ENCODE measurements at regions not wholly inside any gene's neighbourhood (a gene's known extent, or its start where the extent isn't known, plus 50 kb on each side); places are given as distances from the start of the nearest gene placed in this dataset.

- Histone ChIP-seq H3K4me1 (ENCODE audit: control insufficient read depth, insufficient read depth, low read length) (no peaks in the 10 kb centered on the region), H3K9me3 (replicated peaks; ENCODE audit: control insufficient read depth, low read depth, low read length) (no peaks in the 10 kb centered on the region), H3K36me3 (ENCODE audit: control insufficient read depth, insufficient read depth, low read length) (no peaks in the 10 kb centered on the region), H3K27me3 (ENCODE audit: control insufficient read depth, insufficient read depth, low read length) (no peaks in the 10 kb centered on the region), H3K4me3 (ENCODE audit: low read length) (no peak overlapping the region), H3K27ac (ENCODE audit: low read length) (no peak overlapping the region)
- WGBS (ENCODE audit: insufficient coverage): 100% methylated on average over 1 of the region's 3 CpGs
- no peak for DNase-seq
Measured at GRCh38 chr1:110816945-110817344, 56.0 kb upstream of the CD53 start.

GRCh38 chr1:110811529-110811928 lies 61.4 kb upstream of the CD53 start:
- H3K36me3 ChIP-seq (ENCODE audit: control insufficient read depth, insufficient read depth, low read length): no peaks in the 10 kb centered on the region
- DNase-seq: no peak
- H3K27ac ChIP-seq (ENCODE audit: low read length): no peak overlapping the region
- no peaks in the 10 kb centered on the region for H3K4me1 ChIP-seq (ENCODE audit: control insufficient read depth, insufficient read depth, low read length)
- 0% methylated on average over 1 of the region's 1 CpG for WGBS (ENCODE audit: insufficient coverage)
- no peaks in the 10 kb centered on the region for H3K9me3 ChIP-seq (replicated peaks; ENCODE audit: control insufficient read depth, low read depth, low read length)
- no peak overlapping the region for H3K4me3 ChIP-seq (ENCODE audit: low read length)
- H3K27me3 ChIP-seq (ENCODE audit: control insufficient read depth, insufficient read depth, low read length): no peaks in the 10 kb centered on the region

- H3K27ac ChIP-seq (ENCODE audit: low read length): no peak overlapping the region
- no peaks in the 10 kb centered on the region for H3K9me3 ChIP-seq (replicated peaks; ENCODE audit: control insufficient read depth, low read depth, low read length)
- H3K4me3 ChIP-seq (ENCODE audit: low read length): no peak overlapping the region
- no peak for DNase-seq
- no peaks in the 10 kb centered on the region for H3K27me3 ChIP-seq (ENCODE audit: control insufficient read depth, insufficient read depth, low read length)
- no peaks in the 10 kb centered on the region for H3K4me1 ChIP-seq (ENCODE audit: control insufficient read depth, insufficient read depth, low read length)
- no peaks in the 10 kb centered on the region for H3K36me3 ChIP-seq (ENCODE audit: control insufficient read depth, insufficient read depth, low read length)
- WGBS (ENCODE audit: insufficient coverage): no CpG with 5 or more reads among the region's 2 CpGs
Measured at GRCh38 chr1:110800079-110800478, 72.9 kb upstream of the CD53 start.

- H3K4me3 ChIP-seq (ENCODE audit: low read length): no peak overlapping the region
- WGBS (ENCODE audit: insufficient coverage): no CpG with 5 or more reads among the region's 3 CpGs
- no peaks in the 10 kb centered on the region for H3K4me1 ChIP-seq (ENCODE audit: control insufficient read depth, insufficient read depth, low read length)
- DNase-seq: no peak
- no peaks in the 10 kb centered on the region for H3K27me3 ChIP-seq (ENCODE audit: control insufficient read depth, insufficient read depth, low read length)
- no peak overlapping the region for H3K27ac ChIP-seq (ENCODE audit: low read length)
- H3K36me3 ChIP-seq (ENCODE audit: control insufficient read depth, insufficient read depth, low read length): no peaks in the 10 kb centered on the region
- no peaks in the 10 kb centered on the region for H3K9me3 ChIP-seq (replicated peaks; ENCODE audit: control insufficient read depth, low read depth, low read length)
Measured at GRCh38 chr1:110798691-110799256, 74.2 kb upstream of the CD53 start.

GRCh38 chr1:110788673-110789072 lies 84.3 kb upstream of the CD53 start:
- no peaks in the 10 kb centered on the region for H3K36me3 ChIP-seq (ENCODE audit: control insufficient read depth, insufficient read depth, low read length)
- H3K4me1 ChIP-seq (ENCODE audit: control insufficient read depth, insufficient read depth, low read length): no peaks in the 10 kb centered on the region
- WGBS (ENCODE audit: insufficient coverage): no CpG with 5 or more reads among the region's 2 CpGs
- H3K27ac ChIP-seq (ENCODE audit: low read length): no peak overlapping the region
- peaks cover 3% of the 10 kb centered on the region for H3K27me3 ChIP-seq (ENCODE audit: control insufficient read depth, insufficient read depth, low read length)
- no peak for DNase-seq
- no peak overlapping the region for H3K4me3 ChIP-seq (ENCODE audit: low read length)
- peaks cover 3% of the 10 kb centered on the region for H3K9me3 ChIP-seq (replicated peaks; ENCODE audit: control insufficient read depth, low read depth, low read length)

GRCh38 chr1:110787328-110788071 lies 85.4 kb upstream of the CD53 start:
- H3K36me3 ChIP-seq (ENCODE audit: control insufficient read depth, insufficient read depth, low read length): no peaks in the 10 kb centered on the region
- DNase-seq: no peak
- no peaks in the 10 kb centered on the region for H3K4me1 ChIP-seq (ENCODE audit: control insufficient read depth, insufficient read depth, low read length)
- peaks cover 3% of the 10 kb centered on the region for H3K27me3 ChIP-seq (ENCODE audit: control insufficient read depth, insufficient read depth, low read length)
- peaks cover 3% of the 10 kb centered on the region for H3K9me3 ChIP-seq (replicated peaks; ENCODE audit: control insufficient read depth, low read depth, low read length)
- no peak overlapping the region for H3K27ac ChIP-seq (ENCODE audit: low read length)
- no peak overlapping the region for H3K4me3 ChIP-seq (ENCODE audit: low read length)
- WGBS (ENCODE audit: insufficient coverage): 63% methylated on average over 3 of the region's 3 CpGs

GRCh38 chr1:110786802-110787327 lies 86.1 kb upstream of the CD53 start:
- no peak for DNase-seq
- Histone ChIP-seq H3K36me3 (ENCODE audit: control insufficient read depth, insufficient read depth, low read length) (no peaks in the 10 kb centered on the region), H3K4me3 (ENCODE audit: low read length) (no peak overlapping the region), H3K9me3 (replicated peaks; ENCODE audit: control insufficient read depth, low read depth, low read length) (peaks cover 3% of the 10 kb centered on the region), H3K27me3 (ENCODE audit: control insufficient read depth, insufficient read depth, low read length) (peaks cover 3% of the 10 kb centered on the region), H3K27ac (ENCODE audit: low read length) (no peak overlapping the region), H3K4me1 (ENCODE audit: control insufficient read depth, insufficient read depth, low read length) (no peaks in the 10 kb centered on the region)
- no CpG with 5 or more reads among the region's 3 CpGs for WGBS (ENCODE audit: insufficient coverage)

GRCh38 chr1:110785612-110786011 lies 87.3 kb upstream of the CD53 start:
- Histone ChIP-seq H3K4me1 (ENCODE audit: control insufficient read depth, insufficient read depth, low read length) (no peaks in the 10 kb centered on the region), H3K9me3 (replicated peaks; ENCODE audit: control insufficient read depth, low read depth, low read length) (peaks cover 3% of the 10 kb centered on the region), H3K36me3 (ENCODE audit: control insufficient read depth, insufficient read depth, low read length) (no peaks in the 10 kb centered on the region), H3K4me3 (ENCODE audit: low read length) (no peak overlapping the region), H3K27me3 (ENCODE audit: control insufficient read depth, insufficient read depth, low read length) (peaks cover 3% of the 10 kb centered on the region), H3K27ac (ENCODE audit: low read length) (no peak overlapping the region)
- DNase-seq: no peak
- no CpG with 5 or more reads among the region's 2 CpGs for WGBS (ENCODE audit: insufficient coverage)

- Histone ChIP-seq H3K27me3 (ENCODE audit: control insufficient read depth, insufficient read depth, low read length) (peaks cover 3% of the 10 kb centered on the region), H3K4me3 (ENCODE audit: low read length) (no peak overlapping the region), H3K36me3 (ENCODE audit: control insufficient read depth, insufficient read depth, low read length) (no peaks in the 10 kb centered on the region), H3K4me1 (ENCODE audit: control insufficient read depth, insufficient read depth, low read length) (no peaks in the 10 kb centered on the region), H3K27ac (ENCODE audit: low read length) (no peak overlapping the region), H3K9me3 (replicated peaks; ENCODE audit: control insufficient read depth, low read depth, low read length) (peaks cover 3% of the 10 kb centered on the region)
- WGBS (ENCODE audit: insufficient coverage): no CpG with 5 or more reads among the region's 3 CpGs
- no peak for DNase-seq
Measured at GRCh38 chr1:110785055-110785454, 87.9 kb upstream of the CD53 start.

- no peaks in the 10 kb centered on the region for H3K4me1 ChIP-seq (ENCODE audit: control insufficient read depth, insufficient read depth, low read length)
- DNase-seq: peak; percentile 36
- peaks cover 2% of the 10 kb centered on the region for H3K9me3 ChIP-seq (replicated peaks; ENCODE audit: control insufficient read depth, low read depth, low read length)
- H3K36me3 ChIP-seq (ENCODE audit: control insufficient read depth, insufficient read depth, low read length): no peaks in the 10 kb centered on the region
- peaks cover 3% of the 10 kb centered on the region for H3K27me3 ChIP-seq (ENCODE audit: control insufficient read depth, insufficient read depth, low read length)
- H3K4me3 ChIP-seq (ENCODE audit: low read length): no peak overlapping the region
- no peak overlapping the region for H3K27ac ChIP-seq (ENCODE audit: low read length)
- WGBS (ENCODE audit: insufficient coverage): 33% methylated on average over 2 of the region's 5 CpGs
Measured at GRCh38 chr1:110783292-110783918, 89.5 kb upstream of the CD53 start.
